AG04449 (cell line): ENCODE measurements at regions not wholly inside any gene's neighbourhood (a gene's known extent, or its start where the extent isn't known, plus 50 kb on each side); places are given as distances from the start of the nearest gene placed in this dataset.
"Not testable (repeated sequence)": the region's sequence is repeated elsewhere in the genome, so short reads cannot be mapped to it uniquely, and the experiment has no call there.

ENCODE experiments used
- CTCF ChIA-PET: fragments of 350-600 bp; formaldehyde crosslinking; extraction: SDS; loops from one replicate; lab custom pipeline; 2021; ENCODE audit warnings: antibody characterized with exemption; lab: Yijun Ruan, JAX
- POLR2A ChIA-PET: fragments of 400-600, 350-600 bp; formaldehyde crosslinking; extraction: SDS; loops from one replicate; lab custom pipeline; 2020; ENCODE audit warnings: antibody characterized with exemption, inconsistent platforms; lab: Yijun Ruan, JAX
- DNase-seq: peaks from one replicate; pipeline ENCODE4 v3.0.0-alpha.2; 2010; ENCODE audit warnings: low read depth, low spot score
- H3K4me3 ChIP-seq: 2 replicates; pipeline ENCODE4 v1.5.1; 2011; ENCODE audit warnings: low read depth, mild to moderate bottlenecking, control low read depth, low read length
- TF ChIP-seq, protein P1 (sequence below): IDR thresholded peaks from one replicate; pipeline ENCODE4 v1.5.1; 2011; ENCODE audit warnings: mild to moderate bottlenecking, moderate library complexity, low read length, control low read depth, inconsistent platforms; ENCODE audit not compliant: insufficient read depth; ENCODE audit errors: missing control alignments

DNA sequence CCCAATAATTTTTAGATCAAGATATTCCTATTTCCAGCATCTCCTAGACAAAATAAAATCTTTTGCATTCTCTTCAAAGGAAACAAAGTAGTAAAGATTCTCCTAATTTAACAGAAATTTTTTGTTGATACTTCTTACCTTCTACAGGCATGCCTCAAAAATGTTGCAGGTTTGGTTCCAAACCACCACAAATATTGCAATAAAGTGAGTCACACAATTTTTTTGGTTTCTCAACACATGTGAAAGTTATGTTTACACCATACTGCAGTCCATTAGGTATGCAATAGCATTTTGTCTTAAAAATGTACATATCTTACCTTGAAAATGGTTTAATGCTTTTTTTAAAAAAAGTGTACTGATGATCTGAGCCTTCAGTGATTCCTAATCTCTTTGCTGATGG lies 65.6 kb upstream of the USP15 start:
- ChIA-PET CTCF (no interaction called here), POLR2A (no interaction called here)

DNA sequence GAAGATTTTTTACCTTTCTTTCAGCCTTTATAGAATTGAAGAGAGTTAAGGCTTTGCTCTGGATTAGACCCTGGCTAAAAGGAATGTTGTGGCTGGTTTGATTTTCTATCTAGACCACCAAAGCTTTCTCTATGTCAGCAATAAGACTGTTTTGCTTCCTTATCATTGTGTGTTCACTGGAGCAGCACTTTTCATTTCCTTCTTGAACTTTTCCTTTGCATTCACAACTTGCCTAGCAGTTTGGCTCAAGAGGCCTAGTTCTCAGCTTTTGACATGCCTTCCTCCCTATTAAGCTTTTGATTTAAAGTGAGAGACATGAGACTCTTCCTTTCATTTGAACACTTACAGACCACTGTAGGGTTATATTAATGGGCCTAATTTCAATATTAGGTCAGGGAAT lies 64.1 kb upstream of the USP15 start:
- no peak for DNase-seq
- CTCF ChIA-PET, result interaction anchor here (1.4 to 3.8 kb wide), 2 partner anchors 12 to 14 kb away, joined by 3 to 16 read pairs; no protein-coding TSS in a partner anchor
- no peak overlapping the region for H3K4me3 ChIP-seq
- POLR2A ChIA-PET, result no interaction called here
- TF ChIP-seq, protein P1, sequence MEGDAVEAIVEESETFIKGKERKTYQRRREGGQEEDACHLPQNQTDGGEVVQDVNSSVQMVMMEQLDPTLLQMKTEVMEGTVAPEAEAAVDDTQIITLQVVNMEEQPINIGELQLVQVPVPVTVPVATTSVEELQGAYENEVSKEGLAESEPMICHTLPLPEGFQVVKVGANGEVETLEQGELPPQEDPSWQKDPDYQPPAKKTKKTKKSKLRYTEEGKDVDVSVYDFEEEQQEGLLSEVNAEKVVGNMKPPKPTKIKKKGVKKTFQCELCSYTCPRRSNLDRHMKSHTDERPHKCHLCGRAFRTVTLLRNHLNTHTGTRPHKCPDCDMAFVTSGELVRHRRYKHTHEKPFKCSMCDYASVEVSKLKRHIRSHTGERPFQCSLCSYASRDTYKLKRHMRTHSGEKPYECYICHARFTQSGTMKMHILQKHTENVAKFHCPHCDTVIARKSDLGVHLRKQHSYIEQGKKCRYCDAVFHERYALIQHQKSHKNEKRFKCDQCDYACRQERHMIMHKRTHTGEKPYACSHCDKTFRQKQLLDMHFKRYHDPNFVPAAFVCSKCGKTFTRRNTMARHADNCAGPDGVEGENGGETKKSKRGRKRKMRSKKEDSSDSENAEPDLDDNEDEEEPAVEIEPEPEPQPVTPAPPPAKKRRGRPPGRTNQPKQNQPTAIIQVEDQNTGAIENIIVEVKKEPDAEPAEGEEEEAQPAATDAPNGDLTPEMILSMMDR, result no peak

More for the DNA sequence above, 65.6 kb upstream of the USP15 start:
- no peak for DNase-seq
- no peak overlapping the region for H3K4me3 ChIP-seq
- TF ChIP-seq, protein P1, result no peak

- POLR2A ChIA-PET, H3K4me3 ChIP-seq, DNase-seq: not testable (repeated sequence)
- CTCF ChIA-PET, result interaction anchor here (1.3 to 3.2 kb wide), 3 partner anchors 8 to 10 kb away, joined by 4 to 13 read pairs (median 11); a partner anchor contains a TSS
These were observed 57.3 kb upstream of the USP15 start for GRCh38 chr12:62202861-62203260.

GRCh38 chr12:62205346-62205745 lies 54.9 kb upstream of the USP15 start:
- POLR2A ChIA-PET, result no interaction called here
- TF ChIP-seq, protein P1, result no peak
- CTCF ChIA-PET, result no interaction called here
- no peak overlapping the region for H3K4me3 ChIP-seq
- no peak for DNase-seq

DNA sequence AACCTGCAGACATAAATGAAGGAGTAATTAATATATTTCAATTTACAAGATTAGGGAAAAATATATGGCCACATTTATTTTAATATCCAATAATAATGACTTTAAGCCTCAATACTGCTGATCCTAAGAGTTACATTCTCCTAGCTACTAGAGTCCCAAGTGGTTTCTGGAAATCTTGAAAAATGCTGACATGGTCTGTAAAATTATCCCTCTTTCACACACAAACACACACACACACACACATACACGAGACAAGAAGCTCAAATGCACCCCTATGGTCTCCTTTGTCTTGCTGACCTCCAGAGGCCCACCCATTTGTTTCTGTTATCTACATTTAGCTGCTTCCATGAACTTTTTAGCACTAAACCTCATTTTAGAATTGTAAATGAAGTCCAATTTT lies 53.0 kb upstream of the USP15 start:
- CTCF ChIA-PET, result interaction anchor here (0.9 kb wide), 1 partner anchor 8 kb away, joined by 3 read pairs; no protein-coding TSS in a partner anchor
- no peak overlapping the region for H3K4me3 ChIP-seq
- POLR2A ChIA-PET, result no interaction called here
- no peak for DNase-seq
- TF ChIP-seq, protein P1, result no peak
